K562 (cell line): ENCODE measurements at regions not wholly inside any gene's neighbourhood (a gene's known extent, or its start where the extent isn't known, plus 50 kb on each side); places are given as distances from the start of the nearest gene placed in this dataset.
"Not testable (repeated sequence)": the region's sequence is repeated elsewhere in the genome, so short reads cannot be mapped to it uniquely, and the experiment has no call there.

ENCODE experiments used
- ATAC-seq: fragments of 200-7000 bp; cut with Tn5 transposase; 3 replicates; pipeline ENCODE4 v1.9.1; 2020; ENCODE audit warnings: moderate library complexity
- BruUV-seq: library from RNA; stranded (reverse); fragments of 400-500 nt; replicated peaks from 2 replicates; lab custom pipeline; 2021; lab: Mats Ljungman, UMichigan
- CTCF ChIA-PET: fragments of 300-600 bp; formaldehyde crosslinking; extraction: SDS; loops from one replicate; lab custom pipeline; 2021; ENCODE audit warnings: low intra/inter-chr PET ratio; lab: Yijun Ruan, JAX
- POLR2A ChIA-PET: fragments of 300-600, 350-650 bp; sonication (Branson Sonifier 250); formaldehyde crosslinking; extraction: SDS; loops from one replicate; lab custom pipeline; 2021; ENCODE audit warnings: antibody characterized with exemption, inconsistent platforms; lab: Yijun Ruan, JAX
- DNase-seq, 4 experiments: peaks; one replicate each; pipeline versions ENCODE4 v3.0.0 to v3.0.0-alpha.2; 2011 to 2018; ENCODE audit warnings: low spot score in 3 of 4, mixed read lengths in 3 of 4; ENCODE audit errors: extremely low read depth in 1 of 4
- FAIRE-seq: peaks from 2 replicates; lab custom pipeline; 2011; peaks lifted over from hg19 to GRCh38; lab: Jason Lieb, UNC
- H2AFZ ChIP-seq: 2 replicates; pipeline ENCODE4 v1.6.0; 2011; ENCODE audit warnings: low read depth, low read length, control low read depth, inconsistent platforms
- H3K27ac ChIP-seq: fragments of 200-600 bp; 3 replicates; pipeline ENCODE4 v1.8.0; 2011; ENCODE audit warnings: low read depth, mild to moderate bottlenecking, control low read depth, inconsistent platforms, low read length, moderate library complexity, mixed read lengths; ENCODE audit errors: extremely low read depth
- H3K27me3 ChIP-seq, 2 experiments: fragments of 300-600 bp in 1 of 2; 2 replicates in 1 of 2; 3 replicates in 1 of 2; pipeline versions ENCODE4 v1.6.0 to v1.8.0; 2011; ENCODE audit warnings: inconsistent platforms in 2 of 2, low read length in 2 of 2, mild to moderate bottlenecking in 1 of 2, mixed read lengths in 1 of 2, moderate library complexity in 1 of 2; ENCODE audit not compliant: control insufficient read depth in 2 of 2, insufficient read depth in 2 of 2
- H3K36me3 ChIP-seq: fragments of 300-600 bp; 3 replicates; pipeline ENCODE4 v1.8.0; 2011; ENCODE audit warnings: mild to moderate bottlenecking, low read length, inconsistent platforms; ENCODE audit not compliant: control insufficient read depth, insufficient read depth
- H3K4me1 ChIP-seq, 2 experiments: fragments of 200-600 bp in 1 of 2; replicated peaks in 1 of 2; 2 replicates in 1 of 2; 3 replicates in 1 of 2; pipeline versions ENCODE4 v1.5.1 to v1.8.0; 2011; ENCODE audit warnings: inconsistent platforms in 2 of 2, low read length in 2 of 2, mild to moderate bottlenecking in 1 of 2, mixed read lengths in 1 of 2, moderate library complexity in 1 of 2; ENCODE audit not compliant: control insufficient read depth in 2 of 2, insufficient read depth in 2 of 2
- H3K4me2 ChIP-seq: 2 replicates; pipeline ENCODE4 v1.6.1; 2011; ENCODE audit warnings: low read length, control low read depth, inconsistent platforms, mixed read lengths; ENCODE audit not compliant: insufficient read depth
- H3K4me3 ChIP-seq: fragments of 200-600 bp; sonication (generic), shearing (Covaris generic); 2 replicates; pipeline ENCODE4 v1.5.1; 2016; ENCODE audit warnings: control low read depth, inconsistent platforms
- H3K79me2 ChIP-seq: fragments of 200-600 bp; 3 replicates; pipeline ENCODE4 v1.8.0; 2011; ENCODE audit warnings: low read length, inconsistent platforms; ENCODE audit not compliant: control insufficient read depth, insufficient read depth
- H3K9ac ChIP-seq, 2 experiments: 2 replicates each; pipeline versions ENCODE4 v1.6.0 to v1.6.1; 2011; ENCODE audit warnings: low read depth in 2 of 2, low read length in 2 of 2, control low read depth in 1 of 2, inconsistent platforms in 1 of 2, mild to moderate bottlenecking in 1 of 2, mixed read lengths in 1 of 2; ENCODE audit not compliant: insufficient read depth in 1 of 2
- H3K9me1 ChIP-seq: one replicate; pipeline ENCODE4 v1.6.0; 2011; ENCODE audit warnings: inconsistent platforms, mild to moderate bottlenecking, low read length, moderate library complexity; ENCODE audit not compliant: control insufficient read depth, insufficient read depth
- H3K9me3 ChIP-seq: replicated peaks from 2 replicates; pipeline ENCODE4 v1.5.1; 2011; ENCODE audit warnings: low read depth, low read length, inconsistent platforms; ENCODE audit not compliant: control insufficient read depth, insufficient read depth
- H4K20me1 ChIP-seq: replicated peaks from 2 replicates; pipeline ENCODE4 v1.6.1; 2011; ENCODE audit warnings: low read length, inconsistent platforms, mixed read lengths; ENCODE audit not compliant: control insufficient read depth, insufficient read depth
- WGBS: fragments of 100-300 bp; shearing (Covaris generic); methylation state at CpG from one replicate; pipeline ENCODE4 v1.1.6; 2016; ENCODE audit warnings: low coverage, mixed read lengths; ENCODE audit not compliant: insufficient coverage; ENCODE audit errors: missing lambda C conversion rate; 5-methylcytosine and 5-hydroxymethylcytosine counted together
- in situ Hi-C: fragments of 300-500 bp; cut with MboI; formaldehyde crosslinking; loops from 4 replicates; pipeline ENCODE4 v1.15.0; 2018; ENCODE audit warnings: inconsistent platforms, mixed read lengths
- intact Hi-C: fragments of 100-400 bp; cut with micrococcal nuclease; formaldehyde crosslinking; loops from 2 replicates; pipeline ENCODE4 v1.14.2; 2022

DNA sequence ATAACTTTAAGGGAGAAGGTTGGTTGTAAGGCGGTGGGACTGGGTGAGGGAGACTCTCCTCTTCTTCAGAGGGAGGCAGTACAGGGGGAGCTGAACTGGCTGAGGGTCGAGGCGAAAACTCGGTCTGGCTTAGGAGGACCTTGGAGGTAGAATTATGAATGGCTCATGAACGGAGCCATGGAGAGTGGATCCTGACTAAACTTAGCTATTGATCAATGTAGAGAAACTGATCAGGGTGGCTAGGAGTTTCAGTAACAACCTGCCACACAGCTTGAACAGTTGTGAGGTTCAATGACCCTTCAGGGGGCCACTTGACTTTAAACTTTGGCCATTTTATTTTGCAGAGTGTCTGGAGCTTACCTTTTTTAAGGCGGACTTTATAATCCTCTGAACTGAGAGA lies 117.2 kb downstream of the UNC93B1 start:
- in situ Hi-C loops, POLR2A ChIA-PET, H3K4me1 ChIP-seq, H3K36me3 ChIP-seq, H3K27me3 ChIP-seq, BruUV-seq, H2AFZ ChIP-seq, H3K4me2 ChIP-seq, H3K4me3 ChIP-seq, H3K79me2 ChIP-seq, H3K9me1 ChIP-seq, H3K9ac ChIP-seq, FAIRE-seq, CTCF ChIA-PET, H3K27ac ChIP-seq, intact Hi-C loops, H4K20me1 ChIP-seq, ATAC-seq, DNase-seq, H3K9me3 ChIP-seq: not testable (repeated sequence)
- WGBS = 28% methylated on average over 5 of the region's 6 CpGs

DNA sequence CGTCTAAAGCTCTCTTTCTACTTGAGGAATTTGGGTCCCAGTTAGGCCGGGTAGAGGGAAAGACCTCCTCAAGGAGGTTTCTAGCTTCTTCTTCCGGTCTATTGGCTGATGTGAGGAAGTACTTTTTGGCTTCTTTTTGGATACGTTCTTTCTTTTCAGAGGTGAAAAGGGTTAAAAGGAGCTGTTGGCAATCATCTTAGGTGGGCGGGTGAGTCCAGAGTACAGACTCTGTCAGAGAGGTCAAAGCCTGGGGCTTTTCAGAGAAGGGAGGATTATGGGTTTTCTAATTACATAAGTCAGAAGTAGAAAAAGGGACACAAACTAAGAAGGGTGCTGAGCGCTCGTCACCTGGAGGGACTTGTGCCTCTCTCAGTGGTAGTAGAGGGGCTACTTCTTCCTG lies 117.7 kb downstream of the UNC93B1 start:
- H3K4me1 ChIP-seq, H3K4me2 ChIP-seq, H3K36me3 ChIP-seq, ATAC-seq, H2AFZ ChIP-seq, in situ Hi-C loops, H3K27me3 ChIP-seq, POLR2A ChIA-PET, H3K9me3 ChIP-seq, intact Hi-C loops, CTCF ChIA-PET, H3K79me2 ChIP-seq, H3K27ac ChIP-seq, DNase-seq, H4K20me1 ChIP-seq, FAIRE-seq, H3K9me1 ChIP-seq, H3K9ac ChIP-seq, H3K4me3 ChIP-seq, BruUV-seq: not testable (repeated sequence)
- 34% methylated on average over 5 of the region's 7 CpGs for WGBS

DNA sequence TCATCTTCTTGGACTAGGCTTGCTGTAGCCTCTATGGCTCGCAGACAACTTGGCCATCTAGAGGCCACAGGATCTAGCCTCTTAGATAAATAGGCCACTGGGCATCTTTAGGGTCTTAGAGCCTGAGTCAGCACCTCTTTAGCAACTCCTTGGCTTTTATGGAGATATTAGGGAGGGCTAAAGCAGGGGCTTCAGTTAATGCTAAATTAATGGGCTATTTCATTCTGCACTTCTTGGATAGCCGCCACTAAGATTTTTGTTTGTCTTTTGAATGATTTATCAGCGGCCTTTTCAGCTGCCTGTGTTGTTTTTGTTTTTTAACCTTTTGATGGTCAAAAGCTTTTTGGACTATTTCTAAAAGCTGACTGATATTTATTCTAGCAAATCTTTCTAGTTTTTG lies 118.3 kb downstream of the UNC93B1 start:
- H3K9ac ChIP-seq, H3K9me1 ChIP-seq, DNase-seq, H3K27me3 ChIP-seq, H3K27ac ChIP-seq, intact Hi-C loops, ATAC-seq, H4K20me1 ChIP-seq, BruUV-seq, CTCF ChIA-PET, FAIRE-seq, H3K4me2 ChIP-seq, H3K4me3 ChIP-seq, POLR2A ChIA-PET, H2AFZ ChIP-seq, in situ Hi-C loops, H3K36me3 ChIP-seq, H3K79me2 ChIP-seq, H3K4me1 ChIP-seq, H3K9me3 ChIP-seq: not testable (repeated sequence)
- WGBS = 22% methylated on average over 3 of the region's 3 CpGs
